Colonic mucosa (tissue), 4 donors: ENCODE measurements at regions not wholly inside any gene's neighbourhood (a gene's known extent, or its start where the extent isn't known, plus 50 kb on each side); places are given as distances from the start of the nearest gene placed in this dataset.

Experiments used
- DNase-seq: peaks from one replicate; pipeline ENCODE4 v3.0.0-alpha.2; 2020
- H3K27ac ChIP-seq: fragments of 200-600 bp; one replicate; pipeline ENCODE4 v1.8.0; 2021
- H3K27me3 ChIP-seq: fragments of 200-600 bp; one replicate; pipeline ENCODE4 v1.8.0; 2021
- H3K36me3 ChIP-seq: fragments of 200-600 bp; one replicate; pipeline ENCODE4 v1.8.0; 2021
- H3K4me1 ChIP-seq: fragments of 200-600 bp; one replicate; pipeline ENCODE4 v1.8.0; 2021; ENCODE audit warnings: mild to moderate bottlenecking
- H3K4me3 ChIP-seq: fragments of 200-600 bp; one replicate; pipeline ENCODE4 v1.8.0; 2021
- H3K9ac ChIP-seq, 2 donors: one replicate each; pipeline ENCODE4 v1.7.0; 2013; ENCODE audit warnings: control low read depth in 2 of 2, low read depth in 2 of 2, low read length in 2 of 2
- H3K9me3 ChIP-seq: fragments of 200-600 bp; one replicate; pipeline ENCODE4 v1.8.0; 2021
- CTCF ChIP-seq: fragments of 200-600 bp; IDR thresholded peaks from one replicate; pipeline ENCODE4 v1.8.0; 2022; ENCODE audit warnings: antibody characterized with exemption, mild to moderate bottlenecking
- intact Hi-C: fragments of 100-400 bp; cut with DNase I; formaldehyde crosslinking; loops from one replicate; pipeline ENCODE4 v1.14.1; 2022
- donor health status: healthy.
- donor health status: DM: no; HTN: no; CAD: no.
- donor health status: DM: no; HTN: no; CAD: no.

- Histone ChIP-seq H3K4me1 (no peaks in the 10 kb centered on the region), H3K27me3 (no peaks in the 10 kb centered on the region), H3K27ac (no peak overlapping the region), H3K9ac (no peak overlapping the region), H3K4me3 (no peak overlapping the region), H3K9me3 (no peaks in the 10 kb centered on the region), H3K36me3 (no peaks in the 10 kb centered on the region)
- TF ChIP-seq CTCF: no peak
- DNase-seq: no peak
- intact Hi-C loops: no loop called here
Observed at GRCh38 chr20:43836790-43837189, 77.9 kb upstream of the TOX2 start.

GRCh38 chr20:43835944-43836508, 78.6 kb upstream of the TOX2 start:
- Histone ChIP-seq H3K36me3 (no peaks in the 10 kb centered on the region), H3K9ac (no peak overlapping the region), H3K4me1 (no peaks in the 10 kb centered on the region), H3K27me3 (no peaks in the 10 kb centered on the region), H3K27ac (no peak overlapping the region), H3K9me3 (no peaks in the 10 kb centered on the region), H3K4me3 (no peak overlapping the region)
- intact Hi-C loops: no loop called here
- TF ChIP-seq CTCF: no peak
- DNase-seq: no peak

- H3K36me3 ChIP-seq: no peaks in the 10 kb centered on the region
- H3K4me3 ChIP-seq: no peak overlapping the region
- no peak overlapping the region for H3K27ac ChIP-seq
- H3K27me3 ChIP-seq: no peaks in the 10 kb centered on the region
- H3K9me3 ChIP-seq: no peaks in the 10 kb centered on the region
- no peak overlapping the region for H3K9ac ChIP-seq
- intact Hi-C loops: no loop called here
- no peaks in the 10 kb centered on the region for H3K4me1 ChIP-seq
- peak; percentile 12 for DNase-seq
- TF ChIP-seq CTCF: no peak
Observed at GRCh38 chr20:43833511-43834395, 80.9 kb upstream of the TOX2 start.

- TF ChIP-seq CTCF: no peak
- Histone ChIP-seq H3K4me1 (no peaks in the 10 kb centered on the region), H3K27ac (no peak overlapping the region), H3K4me3 (no peak overlapping the region), H3K27me3 (no peaks in the 10 kb centered on the region), H3K9ac (no peak overlapping the region), H3K9me3 (no peaks in the 10 kb centered on the region), H3K36me3 (no peaks in the 10 kb centered on the region)
- no peak for DNase-seq
- intact Hi-C loops: no loop called here
Observed at GRCh38 chr20:43832961-43833360, 81.7 kb upstream of the TOX2 start.

GRCh38 chr20:43832096-43832816, 82.4 kb upstream of the TOX2 start:
- H3K27ac ChIP-seq: no peak overlapping the region
- DNase-seq: no peak
- intact Hi-C loops: no loop called here
- H3K27me3 ChIP-seq: no peaks in the 10 kb centered on the region
- no peak overlapping the region for H3K4me3 ChIP-seq
- no peak overlapping the region for H3K9ac ChIP-seq
- H3K4me1 ChIP-seq: no peaks in the 10 kb centered on the region
- TF ChIP-seq CTCF: no peak
- H3K36me3 ChIP-seq: no peaks in the 10 kb centered on the region
- no peaks in the 10 kb centered on the region for H3K9me3 ChIP-seq
